Esophagus squamous epithelium (tissue), 4 donors: ENCODE measurements at regions not wholly inside any gene's neighbourhood (a gene's known extent, or its start where the extent isn't known, plus 50 kb on each side); places are given as distances from the start of the nearest gene placed in this dataset.

Source experiments
- CTCF ChIP-seq, 6 experiments: fragments of 450-650 bp in 4 of 6; fragments of 200-600 bp in 2 of 6; sonication (generic) in 2 of 6; IDR thresholded peaks; one replicate each; pipeline ENCODE4 v1.5.1; 2016 to 2019; ENCODE audit warnings: antibody characterized with exemption in 6 of 6, mild to moderate bottlenecking in 4 of 6, moderate library complexity in 4 of 6
- POLR2A ChIP-seq, 4 donors: fragments of 450-650 bp; IDR thresholded peaks; one replicate each; pipeline ENCODE4 v1.6.1; 2017; ENCODE audit warnings: antibody characterized with exemption in 4 of 4, mild to moderate bottlenecking in 4 of 4, moderate library complexity in 3 of 4

GRCh38 chr5:125258615-125259014 is 512.2 kb upstream of the ZNF608 start:
- TF ChIP-seq CTCF (IDR thresholded peaks at IDR 0.05) (no peak), POLR2A (IDR thresholded peaks at IDR 0.05) (no peak)
